DND-41 (cell line): ENCODE measurements at regions not wholly inside any gene's neighbourhood (a gene's known extent, or its start where the extent isn't known, plus 50 kb on each side); places are given as distances from the start of the nearest gene placed in this dataset.

Experiments used
- EZH2 ChIP-seq: IDR thresholded peaks from 3 replicates; pipeline ENCODE4 v1.6.1; 2012; ENCODE audit warnings: borderline replicate concordance, low read depth, mild to moderate bottlenecking, moderate library complexity, low read length, inconsistent platforms; ENCODE audit not compliant: severe bottlenecking
- TF ChIP-seq, protein P1 (sequence below): IDR thresholded peaks from 2 replicates; pipeline ENCODE4 v1.5.1; 2012; ENCODE audit warnings: borderline replicate concordance, low read length, moderate library complexity, mild to moderate bottlenecking; ENCODE audit not compliant: poor library complexity, severe bottlenecking; ENCODE audit errors: extremely low read depth

DNA sequence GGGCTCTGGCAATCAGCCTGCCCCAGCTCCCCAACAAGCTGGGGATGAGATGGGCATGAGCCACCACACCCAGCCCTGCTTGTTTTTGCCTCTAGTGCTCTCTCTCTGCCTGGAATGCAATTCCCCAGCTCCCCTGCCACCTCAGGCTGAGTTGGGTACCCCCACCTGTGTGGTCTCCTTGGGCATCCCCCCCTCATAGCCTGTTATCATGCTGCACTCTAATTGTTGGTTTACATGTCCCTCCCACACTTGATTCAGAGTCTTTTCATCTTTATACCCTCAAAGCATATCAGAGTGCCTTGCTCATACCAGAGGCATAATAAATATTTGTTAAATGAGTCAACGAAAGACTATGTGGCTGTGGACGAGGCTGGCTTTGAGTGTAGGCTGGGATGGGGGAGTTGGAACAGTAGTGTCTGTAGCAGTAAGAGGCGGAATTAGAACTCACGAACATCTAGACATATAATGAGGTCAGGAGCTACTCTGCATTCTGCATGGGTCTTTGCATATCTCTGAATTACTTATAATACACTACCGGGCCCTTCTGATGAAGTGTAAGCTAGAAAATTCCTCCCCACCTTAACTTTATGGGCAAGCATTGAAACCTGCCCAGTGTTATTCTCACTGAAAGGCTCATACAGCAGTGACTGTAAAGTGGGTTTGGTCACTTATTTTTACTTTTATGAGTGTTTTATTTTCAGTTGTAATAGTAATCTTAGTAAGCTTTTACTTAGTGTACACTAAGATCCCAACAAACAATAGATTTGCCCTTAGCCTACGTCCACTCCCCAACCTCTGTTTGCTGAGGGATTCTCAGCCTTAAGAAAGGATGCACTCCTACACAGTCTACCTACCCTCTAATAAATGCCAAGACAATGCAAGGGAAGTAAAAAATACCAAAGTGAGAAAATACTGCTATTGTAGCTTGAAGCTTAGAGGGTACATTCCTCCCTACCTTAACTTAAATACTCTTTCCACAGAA, 58.7 kb downstream of the EDN1 start:
- TF ChIP-seq, protein P1, sequence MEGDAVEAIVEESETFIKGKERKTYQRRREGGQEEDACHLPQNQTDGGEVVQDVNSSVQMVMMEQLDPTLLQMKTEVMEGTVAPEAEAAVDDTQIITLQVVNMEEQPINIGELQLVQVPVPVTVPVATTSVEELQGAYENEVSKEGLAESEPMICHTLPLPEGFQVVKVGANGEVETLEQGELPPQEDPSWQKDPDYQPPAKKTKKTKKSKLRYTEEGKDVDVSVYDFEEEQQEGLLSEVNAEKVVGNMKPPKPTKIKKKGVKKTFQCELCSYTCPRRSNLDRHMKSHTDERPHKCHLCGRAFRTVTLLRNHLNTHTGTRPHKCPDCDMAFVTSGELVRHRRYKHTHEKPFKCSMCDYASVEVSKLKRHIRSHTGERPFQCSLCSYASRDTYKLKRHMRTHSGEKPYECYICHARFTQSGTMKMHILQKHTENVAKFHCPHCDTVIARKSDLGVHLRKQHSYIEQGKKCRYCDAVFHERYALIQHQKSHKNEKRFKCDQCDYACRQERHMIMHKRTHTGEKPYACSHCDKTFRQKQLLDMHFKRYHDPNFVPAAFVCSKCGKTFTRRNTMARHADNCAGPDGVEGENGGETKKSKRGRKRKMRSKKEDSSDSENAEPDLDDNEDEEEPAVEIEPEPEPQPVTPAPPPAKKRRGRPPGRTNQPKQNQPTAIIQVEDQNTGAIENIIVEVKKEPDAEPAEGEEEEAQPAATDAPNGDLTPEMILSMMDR: no peak
- no peak for TF ChIP-seq EZH2
